NB4 (cell line): ENCODE measurements at regions not wholly inside any gene's neighbourhood (a gene's known extent, or its start where the extent isn't known, plus 50 kb on each side); places are given as distances from the start of the nearest gene placed in this dataset.
A peak's percentile ranks its signal among the peaks of the same experiment; 100 is the strongest.

Source experiments
- DNase-seq: peaks from one replicate; pipeline ENCODE4 v3.0.0; 2010; ENCODE audit warnings: low read depth
- H3K4me3 ChIP-seq: one replicate; pipeline ENCODE4 v1.5.1; 2011; ENCODE audit warnings: mild to moderate bottlenecking, low read depth, low read length, moderate library complexity
- CTCF ChIP-seq: IDR thresholded peaks from one replicate; pipeline ENCODE4 v1.5.1; 2012; ENCODE audit warnings: low read depth, low read length
- MAX ChIP-seq: IDR thresholded peaks from 2 replicates; pipeline ENCODE4 v1.6.1; 2011; ENCODE audit warnings: low read depth, low read length
- MYC ChIP-seq: IDR thresholded peaks from 2 replicates; pipeline ENCODE4 v1.6.1; 2011; ENCODE audit warnings: low read depth, low read length
- POLR2A ChIP-seq: IDR thresholded peaks from 2 replicates; pipeline ENCODE4 v1.6.1; 2011; ENCODE audit warnings: mild to moderate bottlenecking; ENCODE audit not compliant: insufficient read length; ENCODE audit errors: extremely low read depth

- H3K4me3 ChIP-seq, result no peak overlapping the region
- TF ChIP-seq MYC (no peak), MAX (no peak), CTCF (no peak), POLR2A (no peak)
- no peak for DNase-seq
Measured at GRCh38 chr20:7399114-7399513, 541.1 kb downstream of the HAO1 start.

GRCh38 chr20:7399575-7399974 is 540.7 kb downstream of the HAO1 start:
- no peak overlapping the region for H3K4me3 ChIP-seq
- TF ChIP-seq MYC (no peak), CTCF (no peak), POLR2A (no peak), MAX (no peak)
- DNase-seq, result no peak

GRCh38 chr20:7406671-7407070 is 533.6 kb downstream of the HAO1 start:
- TF ChIP-seq CTCF, result no peak
- TF ChIP-seq MYC, result no peak
- TF ChIP-seq POLR2A, result no peak
- TF ChIP-seq MAX, result no peak
- DNase-seq, result no peak
- H3K4me3 ChIP-seq, result no peak overlapping the region

- DNase-seq, result no peak
- TF ChIP-seq MYC (no peak), MAX (no peak), POLR2A (no peak), CTCF (no peak)
- no peak overlapping the region for H3K4me3 ChIP-seq
Measured at GRCh38 chr20:7410150-7410549, 530.1 kb downstream of the HAO1 start.

- no peak overlapping the region for H3K4me3 ChIP-seq
- peak; percentile 2 for DNase-seq
- TF ChIP-seq MYC (no peak), MAX (no peak), CTCF (no peak), POLR2A (no peak)
Measured at GRCh38 chr20:7411075-7411474, 529.2 kb downstream of the HAO1 start.

- DNase-seq, result no peak
- H3K4me3 ChIP-seq, result no peak overlapping the region
- TF ChIP-seq MYC, result no peak
Measured at GRCh38 chr20:7415427-7415826, 524.8 kb downstream of the HAO1 start.
